Smooth muscle cell (in vitro differentiated cells): ENCODE measurements at regions not wholly inside any gene's neighbourhood (a gene's known extent, or its start where the extent isn't known, plus 50 kb on each side); places are given as distances from the start of the nearest gene placed in this dataset. TPM values are rescaled to one million over a fixed set of nuclear protein-coding genes. Genes with fewer than 3 reads are reported as not detected.
A peak's percentile ranks its signal among the peaks of the same experiment; 100 is the strongest.
"Not testable (repeated sequence)": the region's sequence is repeated elsewhere in the genome, so short reads cannot be mapped to it uniquely, and the experiment has no call there.

ENCODE experiments used
- DNase-seq: peaks from one replicate; lab custom pipeline; 2025; ENCODE audit not compliant: unreplicated experiment; lab: John Stamatoyannopoulos, UW
- H2AFZ ChIP-seq: fragments of 200-600 bp; sonication (generic); 2 replicates; pipeline ENCODE4 v1.6.0; 2016; ENCODE audit warnings: antibody characterized with exemption, low read depth, mild to moderate bottlenecking
- H3F3A ChIP-seq: fragments of 200-600 bp; sonication (generic); 2 replicates; pipeline ENCODE4 v1.6.0; 2017; ENCODE audit warnings: antibody characterized with exemption, low read depth
- H3K27ac ChIP-seq: fragments of 200-600 bp; sonication (generic); 2 replicates; pipeline ENCODE4 v1.5.1; 2016; ENCODE audit warnings: low read depth, mild to moderate bottlenecking
- H3K27me3 ChIP-seq: fragments of 200-600 bp; sonication (generic); 2 replicates; pipeline ENCODE4 v1.6.1; 2016; ENCODE audit warnings: low read depth, mild to moderate bottlenecking
- H3K36me3 ChIP-seq: fragments of 200-600 bp; sonication (generic); 2 replicates; pipeline ENCODE4 v1.5.1; 2016; ENCODE audit warnings: low read depth
- H3K4me1 ChIP-seq: fragments of 200-600 bp; sonication (generic); 2 replicates; pipeline ENCODE4 v1.5.1; 2016; ENCODE audit warnings: low read depth
- H3K4me2 ChIP-seq: fragments of 200-600 bp; sonication (generic); 2 replicates; pipeline ENCODE4 v1.6.0; 2016; ENCODE audit warnings: mild to moderate bottlenecking
- H3K4me3 ChIP-seq: fragments of 200-600 bp; sonication (generic); 2 replicates; pipeline ENCODE4 v1.5.1; 2016; ENCODE audit warnings: mild to moderate bottlenecking
- H3K79me2 ChIP-seq: fragments of 200-600 bp; sonication (generic); 2 replicates; pipeline ENCODE4 v1.6.0; 2016; ENCODE audit warnings: low read depth, mild to moderate bottlenecking
- H3K9ac ChIP-seq: fragments of 200-600 bp; sonication (generic); 2 replicates; pipeline ENCODE4 v1.6.0; 2016; ENCODE audit warnings: low read depth
- H3K9me3 ChIP-seq: fragments of 200-600 bp; sonication (generic); replicated peaks from 2 replicates; pipeline ENCODE4 v1.5.1; 2016; ENCODE audit warnings: low read depth
- H4K20me1 ChIP-seq: fragments of 200-600 bp; sonication (generic); 2 replicates; pipeline ENCODE4 v1.6.0; 2016; ENCODE audit warnings: low read depth
- WGBS: methylation state at CpG from one replicate; pipeline ENCODE4 v1.1.7; 2016; ENCODE audit warnings: low lambda C conversion rate; 5-methylcytosine and 5-hydroxymethylcytosine counted together
- microRNA counts: library from miRNA; unstranded; fragments of <30 nt; microRNA quantifications from one replicate; lab custom pipeline; 2016
- microRNA-seq: library from miRNA; unstranded; fragments of <30 nt; microRNA quantifications from one replicate; pipeline ENCODE4, GENCODE V29; 2016; ENCODE audit warnings: borderline number of aligned reads
- small RNA-seq: library from RNA; depleted of rRNA; stranded (forward); fragments of <200 nt; gene quantifications from one replicate; pipeline ENCODE3, GENCODE V24; 2014
- TF ChIP-seq, protein P1 (sequence below): fragments of 200-600 bp; sonication (generic); IDR thresholded peaks from 2 replicates; pipeline ENCODE4 v1.5.1; 2017; ENCODE audit warnings: borderline replicate concordance, mild to moderate bottlenecking, antibody characterized with exemption; ENCODE audit not compliant: insufficient read depth, poor library complexity, severe bottlenecking

DNA sequence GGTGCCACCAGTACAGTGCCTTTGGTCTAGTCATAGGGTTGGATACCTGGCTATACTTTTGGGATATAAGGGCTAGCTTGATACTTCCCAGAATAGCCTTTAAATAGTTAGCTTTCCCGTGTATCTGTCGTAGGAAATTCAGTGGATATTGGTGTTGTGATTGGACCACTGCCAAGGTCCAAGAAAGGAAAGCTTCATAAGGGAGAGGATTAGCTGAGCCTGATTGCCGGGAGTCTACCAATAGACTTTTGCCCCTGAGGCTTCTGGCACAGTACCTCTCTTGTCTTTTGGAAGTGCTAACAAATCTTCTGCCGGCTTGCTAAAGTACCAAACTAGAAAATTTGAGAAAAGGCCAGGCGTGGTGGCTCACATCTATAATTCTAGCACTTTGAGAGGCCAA lies 61.1 kb upstream of the XIST start:
- no peak overlapping the region for H3K4me2 ChIP-seq
- 38% methylated on average over 5 of the region's 5 CpGs for WGBS

GRCh38 chrX:73911946-73912345 lies 59.4 kb upstream of the XIST start:
- H3K27me3 ChIP-seq, H3K9ac ChIP-seq, H3K79me2 ChIP-seq, H4K20me1 ChIP-seq, H3K9me3 ChIP-seq, H3K4me3 ChIP-seq, H3K27ac ChIP-seq, DNase-seq, H3K36me3 ChIP-seq, H2AFZ ChIP-seq, H3K4me2 ChIP-seq: not testable (repeated sequence)
- H3K4me1 ChIP-seq = peaks cover 16% of the 10 kb centered on the region
- WGBS = 99% methylated on average over 5 of the region's 5 CpGs
- H3F3A ChIP-seq = peaks cover 17% of the 10 kb centered on the region

More for the DNA sequence above, 61.1 kb upstream of the XIST start:
- Histone ChIP-seq H3K36me3 (no peaks in the 10 kb centered on the region), H3K4me3 (no peak overlapping the region), H3K27me3 (no peaks in the 10 kb centered on the region), H3K9ac (no peak overlapping the region), H3K9me3 (no peaks in the 10 kb centered on the region), H3F3A (peaks cover 20% of the 10 kb centered on the region), H4K20me1 (no peaks in the 10 kb centered on the region), H3K4me1 (peaks cover 32% of the 10 kb centered on the region), H2AFZ (peak overlapping the region; percentile 52), H3K27ac (no peak overlapping the region), H3K79me2 (no peaks in the 10 kb centered on the region)
- TF ChIP-seq, protein P1, sequence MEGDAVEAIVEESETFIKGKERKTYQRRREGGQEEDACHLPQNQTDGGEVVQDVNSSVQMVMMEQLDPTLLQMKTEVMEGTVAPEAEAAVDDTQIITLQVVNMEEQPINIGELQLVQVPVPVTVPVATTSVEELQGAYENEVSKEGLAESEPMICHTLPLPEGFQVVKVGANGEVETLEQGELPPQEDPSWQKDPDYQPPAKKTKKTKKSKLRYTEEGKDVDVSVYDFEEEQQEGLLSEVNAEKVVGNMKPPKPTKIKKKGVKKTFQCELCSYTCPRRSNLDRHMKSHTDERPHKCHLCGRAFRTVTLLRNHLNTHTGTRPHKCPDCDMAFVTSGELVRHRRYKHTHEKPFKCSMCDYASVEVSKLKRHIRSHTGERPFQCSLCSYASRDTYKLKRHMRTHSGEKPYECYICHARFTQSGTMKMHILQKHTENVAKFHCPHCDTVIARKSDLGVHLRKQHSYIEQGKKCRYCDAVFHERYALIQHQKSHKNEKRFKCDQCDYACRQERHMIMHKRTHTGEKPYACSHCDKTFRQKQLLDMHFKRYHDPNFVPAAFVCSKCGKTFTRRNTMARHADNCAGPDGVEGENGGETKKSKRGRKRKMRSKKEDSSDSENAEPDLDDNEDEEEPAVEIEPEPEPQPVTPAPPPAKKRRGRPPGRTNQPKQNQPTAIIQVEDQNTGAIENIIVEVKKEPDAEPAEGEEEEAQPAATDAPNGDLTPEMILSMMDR = no peak
- no peak for DNase-seq

- not testable (repeated sequence) for H3K79me2 ChIP-seq, H3F3A ChIP-seq, H3K4me3 ChIP-seq, H4K20me1 ChIP-seq, H3K9ac ChIP-seq, H3K4me1 ChIP-seq, H3K36me3 ChIP-seq, DNase-seq, H3K27ac ChIP-seq, H3K27me3 ChIP-seq, H2AFZ ChIP-seq, H3K4me2 ChIP-seq, H3K9me3 ChIP-seq
- WGBS = 82% methylated on average over 2 of the region's 2 CpGs
Measured at GRCh38 chrX:73905749-73906374, 53.3 kb upstream of the XIST start.

GRCh38 chrX:73903941-73904340 lies 51.4 kb upstream of the XIST start:
- DNase-seq = no peak
- no peaks in the 10 kb centered on the region for H3K36me3 ChIP-seq
- peaks cover 5% of the 10 kb centered on the region for H3K9me3 ChIP-seq
- 86% methylated on average over 3 of the region's 3 CpGs for WGBS
- no peaks in the 10 kb centered on the region for H3K4me1 ChIP-seq
- H2AFZ ChIP-seq = no peak overlapping the region
- H4K20me1 ChIP-seq = no peaks in the 10 kb centered on the region
- no peak overlapping the region for H3K4me2 ChIP-seq
- TF ChIP-seq, protein P1 = no peak
- no peak overlapping the region for H3K27ac ChIP-seq
- no peak overlapping the region for H3K4me3 ChIP-seq
- no peaks in the 10 kb centered on the region for H3K79me2 ChIP-seq
- no peak overlapping the region for H3K9ac ChIP-seq
- no peaks in the 10 kb centered on the region for H3F3A ChIP-seq
- H3K27me3 ChIP-seq = no peaks in the 10 kb centered on the region

MicroRNAs encoded in the stretch of these regions (microRNA counts, 767-probe panel; counts per million panel counts)
- microRNA hsa-miR-374b-5p (lab: Ali Mortazavi, UCI) = 6,971 counts per million, percentile 39 among the panel's probes with 10 or more counts
- 183 counts per million for microRNA hsa-miR-374c-5p (lab: Ali Mortazavi, UCI)
- 5,565 counts per million, percentile 24 among the panel's probes with 10 or more counts for microRNA hsa-miR-421 (lab: Ali Mortazavi, UCI)

Small RNAs in the stretch of these regions (microRNA-seq; reads per million reads assigned to microRNA genes)
- gene MIR374B (not detected), gene MIR374C (not detected), gene MIR421 (857 reads per million, percentile 78 among the genes with 10 or more reads in this experiment)

Small RNAs in the stretch of these regions (small RNA-seq; reads per million reads assigned to genes)
- gene ATP5MDP1 (0.87 reads per million, percentile 27 among the genes with 10 or more reads in this experiment), gene DDX3P2 (not detected), gene MIR374B (16.7 reads per million, percentile 87 among the genes with 10 or more reads in this experiment), gene MIR421 (92.4 reads per million, percentile 98 among the genes with 10 or more reads in this experiment), gene RF02124 (not detected), gene RF02125 (not detected)
